Hematopoietic multipotent progenitor cell treated with erythropoietin and hydrocortisone succinate and interleukin-3 and kit ligand, for 6 days (in vitro differentiated cells): ENCODE measurements at regions not wholly inside any gene's neighbourhood (a gene's known extent, or its start where the extent isn't known, plus 50 kb on each side); places are given as distances from the start of the nearest gene placed in this dataset.

Experiments used
- DNase-seq: peaks from one replicate; pipeline ENCODE4 v3.0.0-alpha.2; 2015

- DNase-seq = peak; percentile 20
Observed at GRCh38 chrX:40267334-40268187, 169.8 kb upstream of the BCOR start.

- peak; percentile 92 for DNase-seq
Observed at GRCh38 chrX:40266490-40267333, 169.0 kb upstream of the BCOR start.

- peak; percentile 66 for DNase-seq
Observed at GRCh38 chrX:40265936-40266335, 168.2 kb upstream of the BCOR start.

GRCh38 chrX:40263014-40263560 is 165.3 kb upstream of the BCOR start:
- DNase-seq = no peak

- no peak for DNase-seq
Observed at GRCh38 chrX:40262157-40263013, 164.6 kb upstream of the BCOR start.

GRCh38 chrX:40261833-40262156 is 164.0 kb upstream of the BCOR start:
- no peak for DNase-seq

- peak; percentile 32 for DNase-seq
Observed at GRCh38 chrX:40260146-40260747, 162.5 kb upstream of the BCOR start.

- no peak for DNase-seq
Observed at GRCh38 chrX:40258909-40259308, 161.2 kb upstream of the BCOR start.

GRCh38 chrX:40253771-40254170 is 156.0 kb upstream of the BCOR start:
- DNase-seq = peak; percentile 74

GRCh38 chrX:40249582-40249981 is 151.8 kb upstream of the BCOR start:
- no peak for DNase-seq

GRCh38 chrX:40248822-40249221 is 151.1 kb upstream of the BCOR start:
- peak; percentile 83 for DNase-seq

GRCh38 chrX:40247848-40248622 is 150.3 kb upstream of the BCOR start:
- no peak for DNase-seq

GRCh38 chrX:40247382-40247781 is 149.6 kb upstream of the BCOR start:
- no peak for DNase-seq

GRCh38 chrX:40245488-40246071 is 147.8 kb upstream of the BCOR start:
- DNase-seq = peak; percentile 13

GRCh38 chrX:40244980-40245379 is 147.2 kb upstream of the BCOR start:
- peak; percentile 36 for DNase-seq

- no peak for DNase-seq
Observed at GRCh38 chrX:40243755-40244515, 146.2 kb upstream of the BCOR start.

- DNase-seq = no peak
Observed at GRCh38 chrX:40240844-40241243, 143.1 kb upstream of the BCOR start.

- DNase-seq = peak; percentile 13
Observed at GRCh38 chrX:40237731-40238178, 140.0 kb upstream of the BCOR start.

GRCh38 chrX:40230646-40231045 is 132.9 kb upstream of the BCOR start:
- DNase-seq = no peak

GRCh38 chrX:40227125-40227524 is 129.4 kb upstream of the BCOR start:
- no peak for DNase-seq
